ENCODE measurements at regions not wholly inside any gene's neighbourhood (a gene's known extent, or its start where the extent isn't known, plus 50 kb on each side); places are given as distances from the start of the nearest gene placed in this dataset.

- TF ChIP-seq CTCF (IDR thresholded peaks at IDR 0.05; ENCODE audit: insufficient read depth, low read length) = no peak
- TF ChIP-seq GABPA (IDR thresholded peaks at IDR 0.05; ENCODE audit: low read depth) = no peak
- no peak for TF ChIP-seq POLR2AphosphoS5 (IDR thresholded peaks at IDR 0.05; ENCODE audit: low read depth)
- TF ChIP-seq REST (IDR thresholded peaks at IDR 0.05; ENCODE audit: insufficient replicate concordance, low read depth) = no peak
These were observed 311.3 kb downstream of the FOXG1 start for GRCh38 chr14:29077916-29078315.
